ENCODE measurements at regions not wholly inside any gene's neighbourhood (a gene's known extent, or its start where the extent isn't known, plus 50 kb on each side); places are given as distances from the start of the nearest gene placed in this dataset.

DNA sequence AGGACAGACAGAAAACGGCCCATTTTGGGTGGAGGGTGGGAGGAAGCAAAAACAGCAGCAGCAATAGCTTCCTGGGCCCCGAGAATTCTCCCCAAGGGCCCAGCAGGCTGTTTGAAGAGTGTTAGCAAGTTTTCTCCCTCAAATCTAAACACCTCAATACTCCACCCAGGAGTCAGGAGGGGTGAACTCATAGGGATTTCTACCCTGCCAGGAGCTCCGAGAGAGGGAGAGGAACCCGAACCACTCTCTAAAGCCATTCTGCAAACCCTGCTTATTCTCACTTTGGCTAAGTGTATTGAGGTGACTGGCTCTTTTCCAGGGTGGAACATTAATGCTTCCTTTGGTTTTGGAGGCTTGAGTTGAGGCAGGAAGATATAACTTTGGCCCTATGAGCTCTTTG lies 55.6 kb upstream of the PPM1J start:
- TF ChIP-seq, protein P1, sequence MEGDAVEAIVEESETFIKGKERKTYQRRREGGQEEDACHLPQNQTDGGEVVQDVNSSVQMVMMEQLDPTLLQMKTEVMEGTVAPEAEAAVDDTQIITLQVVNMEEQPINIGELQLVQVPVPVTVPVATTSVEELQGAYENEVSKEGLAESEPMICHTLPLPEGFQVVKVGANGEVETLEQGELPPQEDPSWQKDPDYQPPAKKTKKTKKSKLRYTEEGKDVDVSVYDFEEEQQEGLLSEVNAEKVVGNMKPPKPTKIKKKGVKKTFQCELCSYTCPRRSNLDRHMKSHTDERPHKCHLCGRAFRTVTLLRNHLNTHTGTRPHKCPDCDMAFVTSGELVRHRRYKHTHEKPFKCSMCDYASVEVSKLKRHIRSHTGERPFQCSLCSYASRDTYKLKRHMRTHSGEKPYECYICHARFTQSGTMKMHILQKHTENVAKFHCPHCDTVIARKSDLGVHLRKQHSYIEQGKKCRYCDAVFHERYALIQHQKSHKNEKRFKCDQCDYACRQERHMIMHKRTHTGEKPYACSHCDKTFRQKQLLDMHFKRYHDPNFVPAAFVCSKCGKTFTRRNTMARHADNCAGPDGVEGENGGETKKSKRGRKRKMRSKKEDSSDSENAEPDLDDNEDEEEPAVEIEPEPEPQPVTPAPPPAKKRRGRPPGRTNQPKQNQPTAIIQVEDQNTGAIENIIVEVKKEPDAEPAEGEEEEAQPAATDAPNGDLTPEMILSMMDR (IDR thresholded peaks at IDR 0.05), result no peak
- TF ChIP-seq POLR2A (IDR thresholded peaks at IDR 0.05), result no peak

Measured in thyroid gland (tissue), 4 donors.